GM12878 (cell line): ENCODE measurements at regions not wholly inside any gene's neighbourhood (a gene's known extent, or its start where the extent isn't known, plus 50 kb on each side); places are given as distances from the start of the nearest gene placed in this dataset.

Source experiments
- ATAC-seq: fragments of 200-7000 bp; cut with Tn5 transposase; 3 replicates; pipeline ENCODE4 v1.9.1; 2020; ENCODE audit warnings: mild to moderate bottlenecking, moderate library complexity
- BruUV-seq: library from RNA; stranded (reverse); fragments of 400-500 nt; replicated peaks from 2 replicates; lab custom pipeline; 2021; lab: Mats Ljungman, UMichigan
- CTCF ChIA-PET: fragments of 300-600 bp; sonication (Branson Sonifier 250); formaldehyde crosslinking; extraction: SDS; loops from one replicate; lab custom pipeline; 2021; ENCODE audit warnings: inconsistent platforms; lab: Yijun Ruan, JAX
- POLR2A ChIA-PET: fragments of 350-600 bp; formaldehyde crosslinking; extraction: SDS; loops from one replicate; lab custom pipeline; 2021; ENCODE audit warnings: inconsistent platforms; lab: Charles Lee
- RAD21 ChIA-PET: fragments of 300-600 bp; sonication (Branson Sonifier 250); formaldehyde crosslinking; loops from one replicate; lab custom pipeline; 2023; ENCODE audit warnings: antibody characterized with exemption; ENCODE audit not compliant: unreplicated experiment; lab: Charles Lee
- SMC1A ChIA-PET: fragments of 300-600 bp; sonication (Branson Sonifier 250); formaldehyde crosslinking; loops from one replicate; lab custom pipeline; 2023; ENCODE audit not compliant: unreplicated experiment, uncharacterized antibody; lab: Charles Lee
- DNase-seq: peaks from one replicate; pipeline ENCODE4 v3.0.0-alpha.2; 2011; ENCODE audit warnings: low read depth, low spot score
- FAIRE-seq: peaks from 3 replicates; lab custom pipeline; 2011; peaks lifted over from hg19 to GRCh38; lab: Jason Lieb, UNC
- H2AFZ ChIP-seq: 2 replicates; pipeline ENCODE4 v1.6.0; 2011; ENCODE audit warnings: low read depth, low read length, control low read depth; ENCODE audit not compliant: control insufficient read depth
- H3K27ac ChIP-seq: 2 replicates; pipeline ENCODE4 v1.5.1; 2011; ENCODE audit warnings: control low read depth; ENCODE audit not compliant: control insufficient read depth, insufficient read depth
- H3K27me3 ChIP-seq, 2 experiments: replicated peaks in 1 of 2; 2 replicates each; pipeline versions ENCODE4 v1.6.0 to v1.6.1; 2011; ENCODE audit warnings: low read length in 1 of 2; ENCODE audit not compliant: control insufficient read depth in 2 of 2, insufficient read depth in 2 of 2
- H3K36me3 ChIP-seq, 2 experiments: 2 replicates each; pipeline ENCODE4 v1.5.1; 2011; ENCODE audit warnings: low read length in 1 of 2; ENCODE audit not compliant: control insufficient read depth in 2 of 2, insufficient read depth in 2 of 2
- H3K4me1 ChIP-seq: 2 replicates; pipeline ENCODE4 v1.6.1; 2011; ENCODE audit warnings: mild to moderate bottlenecking, low read length, moderate library complexity, mixed read lengths; ENCODE audit not compliant: control insufficient read depth, insufficient read depth
- H3K4me2 ChIP-seq: 2 replicates; pipeline ENCODE4 v1.6.0; 2011; ENCODE audit warnings: control low read depth; ENCODE audit not compliant: control insufficient read depth, insufficient read depth
- H3K4me3 ChIP-seq: fragments of 200-600 bp; sonication (generic); 2 replicates; pipeline ENCODE4 v1.5.1; 2016
- H3K79me2 ChIP-seq: 2 replicates; pipeline ENCODE4 v1.6.0; 2011; ENCODE audit warnings: low read length; ENCODE audit not compliant: control insufficient read depth, insufficient read depth
- H3K9ac ChIP-seq: 2 replicates; pipeline ENCODE4 v1.8.0; 2011; ENCODE audit warnings: low read length, control low read depth, mixed read lengths; ENCODE audit not compliant: control insufficient read depth, insufficient read depth
- H3K9me3 ChIP-seq: replicated peaks from 3 replicates; pipeline ENCODE4 v1.5.1; 2011; ENCODE audit warnings: mild to moderate bottlenecking, low read length; ENCODE audit not compliant: control insufficient read depth, insufficient read depth
- H4K20me1 ChIP-seq: 2 replicates; pipeline ENCODE4 v1.6.0; 2011; ENCODE audit not compliant: control insufficient read depth, insufficient read depth
- NRF1 ChIP-seq: conservative IDR thresholded peaks from 2 replicates; pipeline ENCODE4 v1.6.1; 2011; ENCODE audit warnings: mild to moderate bottlenecking, low read depth, low read length, improper control_type of control experiment
- RCOR1 ChIP-seq: conservative IDR thresholded peaks from 2 replicates; pipeline ENCODE4 v1.6.1; 2012; ENCODE audit warnings: low read depth, low read length, improper control_type of control experiment
- RUNX3 ChIP-seq: IDR thresholded peaks from 2 replicates; pipeline ENCODE4 v1.6.1; 2012; ENCODE audit warnings: low read length, inconsistent platforms
- TARDBP ChIP-seq: IDR thresholded peaks from 2 replicates; pipeline ENCODE4 v1.6.1; 2016; ENCODE audit warnings: borderline replicate concordance
- whole genome bisulfite sequencing: methylation state at CpG from one replicate; pipeline ENCODE4 v1.1.6; 2016; ENCODE audit warnings: low lambda C conversion rate; ENCODE audit not compliant: insufficient replicate concordance, insufficient coverage; ENCODE audit errors: missing lambda C conversion rate; 5-methylcytosine and 5-hydroxymethylcytosine counted together
- in situ Hi-C: fragments of 300-500 bp; cut with MboI; formaldehyde crosslinking; loops from 9 replicates; pipeline ENCODE4 v1.14.3; 2018; ENCODE audit warnings: mixed read lengths
- intact Hi-C: fragments of 100-400 bp; cut with micrococcal nuclease; formaldehyde crosslinking; loops from one replicate; pipeline ENCODE4 v1.14.2; 2022; ENCODE audit not compliant: unreplicated experiment

DNA sequence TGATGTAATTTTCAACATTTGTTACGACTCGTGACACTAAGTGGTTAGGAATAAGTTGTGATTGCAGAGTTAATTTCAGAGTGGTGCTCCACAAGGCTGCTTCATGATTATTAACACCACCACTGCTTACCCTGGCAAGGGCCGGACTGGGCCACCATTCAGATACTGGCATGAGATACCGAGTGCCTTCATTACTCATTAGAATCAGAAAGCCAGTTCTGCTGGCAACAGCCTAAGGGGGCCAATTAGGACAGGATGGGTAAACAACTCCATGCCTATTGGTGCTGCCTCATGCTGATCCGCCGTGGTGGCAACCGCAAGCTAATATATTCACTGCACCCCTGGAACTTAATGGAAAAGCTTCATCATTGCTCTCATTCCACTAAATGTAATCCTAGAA is 575.1 kb downstream of the EFNB2 start:
- no TSS peak for BruUV-seq
- no peak overlapping the region for H3K27ac ChIP-seq
- H3K4me1 ChIP-seq = no peaks in the 10 kb centered on the region
- no peak overlapping the region for H3K9ac ChIP-seq
- H2AFZ ChIP-seq = no peak overlapping the region
- H4K20me1 ChIP-seq = no peaks in the 10 kb centered on the region
- in situ Hi-C loops = no loop called here
- ChIA-PET CTCF (no interaction called here), POLR2A (no interaction called here), SMC1A (no interaction called here), RAD21 (no interaction called here)
- intact Hi-C loops = no loop called here
- 43% methylated on average over 7 of the region's 7 CpGs for WGBS
- DNase-seq (no peak), FAIRE-seq (no peak), ATAC-seq (no peak)
- TF ChIP-seq RUNX3 (no peak), RCOR1 (no peak), NRF1 (no peak)
- H3K27me3 ChIP-seq = no peaks in the 10 kb centered on the region
- no peaks in the 10 kb centered on the region for H3K36me3 ChIP-seq
- no peaks in the 10 kb centered on the region for H3K79me2 ChIP-seq
- H3K4me2 ChIP-seq = no peak overlapping the region
- no peak overlapping the region for H3K4me3 ChIP-seq
- no peaks in the 10 kb centered on the region for H3K9me3 ChIP-seq

GRCh38 chr13:105959876-105960275 is 575.6 kb downstream of the EFNB2 start:
- no TSS peak for BruUV-seq
- no peak overlapping the region for H2AFZ ChIP-seq
- H4K20me1 ChIP-seq = no peaks in the 10 kb centered on the region
- WGBS = 46% methylated on average over 6 of the region's 6 CpGs
- CTCF ChIA-PET = no interaction called here
- no peak for ATAC-seq
- no peak for DNase-seq
- no peaks in the 10 kb centered on the region for H3K4me1 ChIP-seq
- no peaks in the 10 kb centered on the region for H3K27me3 ChIP-seq
- FAIRE-seq = no peak
- no peak overlapping the region for H3K27ac ChIP-seq
- no peaks in the 10 kb centered on the region for H3K36me3 ChIP-seq
- no peaks in the 10 kb centered on the region for H3K9me3 ChIP-seq
- RAD21 ChIA-PET = no interaction called here
- no peaks in the 10 kb centered on the region for H3K79me2 ChIP-seq
- no peak overlapping the region for H3K9ac ChIP-seq
- TF ChIP-seq TARDBP = no peak
- TF ChIP-seq, all 136 proteins: peak for 0
- intact Hi-C loops = no loop called here
- H3K4me3 ChIP-seq = no peak overlapping the region
- H3K4me2 ChIP-seq = no peak overlapping the region
- in situ Hi-C loops = no loop called here
- SMC1A ChIA-PET = no interaction called here
- POLR2A ChIA-PET = no interaction called here
